CD4-positive, CD25-positive, alpha-beta regulatory T cell (primary cell): ENCODE measurements at regions not wholly inside any gene's neighbourhood (a gene's known extent, or its start where the extent isn't known, plus 50 kb on each side); places are given as distances from the start of the nearest gene placed in this dataset.

Experiments used
- ATAC-seq, 2 donors: fragments of 150-1000 bp; cut with Tn5 transposase; one replicate each; pipeline ENCODE4 v1.10.0; 2021; ENCODE audit warnings: low read depth in 2 of 2, moderate number of reproducible peaks in 2 of 2, moderate library complexity in 1 of 2
- DNase-seq, 3 donors: peaks; one replicate each; pipeline versions ENCODE4 v3.0.0 to v3.0.0-alpha.2; 2012 to 2022; ENCODE audit warnings: mixed read lengths in 1 of 3
- H3K27ac ChIP-seq: one replicate; pipeline ENCODE4 v1.7.0; 2013; ENCODE audit warnings: mild to moderate bottlenecking, low read length; ENCODE audit not compliant: insufficient read depth, poor library complexity, severe bottlenecking
- H3K27me3 ChIP-seq: one replicate; pipeline ENCODE4 v1.7.0; 2013; ENCODE audit warnings: low read length; ENCODE audit not compliant: control insufficient read depth, insufficient read depth
- H3K36me3 ChIP-seq: one replicate; pipeline ENCODE4 v1.7.0; 2013; ENCODE audit warnings: mild to moderate bottlenecking, low read length, moderate library complexity; ENCODE audit not compliant: control insufficient read depth, insufficient read depth
- H3K4me1 ChIP-seq: 2 replicates; pipeline ENCODE4 v1.7.0; 2013; ENCODE audit warnings: mild to moderate bottlenecking, low read length; ENCODE audit not compliant: insufficient read depth, control insufficient read depth, poor library complexity, severe bottlenecking
- H3K4me3 ChIP-seq: one replicate; pipeline ENCODE4 v1.7.0; 2013; ENCODE audit warnings: low read depth, mild to moderate bottlenecking, low read length, moderate library complexity
- H3K9me3 ChIP-seq, 2 experiments: 1 replicate in 1 of 2; 2 replicates in 1 of 2; pipeline ENCODE4 v1.7.0; 2013; ENCODE audit warnings: low read length in 2 of 2, mild to moderate bottlenecking in 1 of 2, moderate library complexity in 1 of 2; ENCODE audit not compliant: control insufficient read depth in 2 of 2
- H3K27ac Mint-ChIP-seq, 3 donors: one replicate each; pipeline ENCODE4 v1.8.0; 2020 to 2022; ENCODE audit warnings: mild to moderate bottlenecking in 3 of 3, mixed read lengths in 3 of 3, moderate library complexity in 2 of 3
- H3K27me3 Mint-ChIP-seq: one replicate; pipeline ENCODE4 v1.8.0; 2022; ENCODE audit warnings: mild to moderate bottlenecking, mixed read lengths
- H3K36me3 Mint-ChIP-seq: one replicate; pipeline ENCODE4 v1.8.0; 2020; ENCODE audit warnings: mixed read lengths
- H3K4me1 Mint-ChIP-seq, 4 donors: one replicate each; pipeline ENCODE4 v1.8.0; 2020 to 2022; ENCODE audit warnings: mixed read lengths in 4 of 4, mild to moderate bottlenecking in 1 of 4
- H3K4me3 Mint-ChIP-seq, 4 donors: one replicate each; pipeline ENCODE4 v1.8.0; 2020 to 2022; ENCODE audit warnings: mild to moderate bottlenecking in 4 of 4, mixed read lengths in 4 of 4, moderate library complexity in 3 of 4
- H3K9me3 Mint-ChIP-seq, 7 donors: one replicate each; pipeline ENCODE4 v1.8.0; 2020 to 2022; ENCODE audit warnings: mixed read lengths in 7 of 7, mild to moderate bottlenecking in 3 of 7, moderate library complexity in 2 of 7

- peaks cover 4 to 12% of the 10 kb centered on the region in 2 experiments for H3K9me3 ChIP-seq
These were observed 123.9 kb upstream of the PEG3 start for GRCh38 chr19:56964410-56964920.

GRCh38 chr19:56966225-56966696, 125.7 kb upstream of the PEG3 start:
- ATAC-seq (no peak), DNase-seq (no peak)
- Histone ChIP-seq H3K9me3 (peaks cover 4 to 12% of the 10 kb centered on the region in 2 experiments), H3K4me1 (no peaks in the 10 kb centered on the region), H3K27ac (no peak overlapping the region), H3K27me3 (no peaks in the 10 kb centered on the region), H3K4me3 (no peak overlapping the region), H3K36me3 (no peaks in the 10 kb centered on the region)
- no peak overlapping the region for H3K4me3 Mint-ChIP-seq
- peaks cover 0 to 22% (median 11%) of the 10 kb centered on the region in 7 donors for H3K9me3 Mint-ChIP-seq
- H3K27me3 Mint-ChIP-seq = no peaks in the 10 kb centered on the region
- H3K36me3 Mint-ChIP-seq = peaks cover 3% of the 10 kb centered on the region
- no peaks in the 10 kb centered on the region for H3K4me1 Mint-ChIP-seq
- H3K27ac Mint-ChIP-seq = no peak overlapping the region

More at GRCh38 chr19:56964410-56964920, 123.9 kb upstream of the PEG3 start:
- no peaks in the 10 kb centered on the region for H3K27me3 Mint-ChIP-seq
- H3K4me1 Mint-ChIP-seq = no peaks in the 10 kb centered on the region
- H3K27ac Mint-ChIP-seq = no peak overlapping the region
- Histone ChIP-seq H3K36me3 (no peaks in the 10 kb centered on the region), H3K27ac (no peak overlapping the region), H3K27me3 (no peaks in the 10 kb centered on the region), H3K4me3 (no peak overlapping the region), H3K4me1 (no peaks in the 10 kb centered on the region)
- H3K4me3 Mint-ChIP-seq = no peak overlapping the region
- ATAC-seq (no peak), DNase-seq (no peak)
- peaks cover 3% of the 10 kb centered on the region for H3K36me3 Mint-ChIP-seq
- H3K9me3 Mint-ChIP-seq = peaks cover 0 to 26% (median 10%) of the 10 kb centered on the region in 7 donors

DNA sequence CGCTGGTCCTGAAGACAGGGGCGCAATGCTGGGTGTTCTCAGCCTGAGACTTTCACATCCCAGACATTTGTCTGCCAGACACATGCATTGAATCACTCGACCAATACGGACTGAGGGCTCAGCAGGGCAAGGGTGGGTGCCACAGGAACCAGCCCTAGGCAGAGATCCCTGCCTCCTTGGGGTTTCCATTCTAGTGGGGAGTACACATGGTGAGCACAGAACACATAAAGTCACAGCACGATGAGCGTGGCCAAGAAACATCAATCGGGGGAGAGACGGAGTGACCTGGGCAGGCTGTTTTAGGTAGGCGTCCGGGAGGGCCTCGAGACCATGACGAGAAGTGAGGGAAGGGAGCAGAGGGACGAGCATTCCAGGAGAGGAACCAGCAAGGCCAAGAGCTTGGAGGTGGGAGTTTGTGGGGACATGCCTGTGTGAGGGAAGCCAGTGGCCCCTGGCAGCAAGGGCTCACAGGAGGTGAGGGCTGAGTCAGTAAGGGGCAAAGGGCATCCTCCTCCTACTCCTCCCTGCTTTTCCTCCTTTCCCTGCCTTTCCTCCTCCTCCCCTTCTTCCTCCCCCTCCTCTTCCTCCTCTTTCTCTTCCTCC, 126.3 kb upstream of the PEG3 start:
- Mint-ChIP-seq H3K27me3 (no peaks in the 10 kb centered on the region), H3K9me3 (peaks cover 0 to 24% (median 11%) of the 10 kb centered on the region in 7 donors), H3K36me3 (peaks cover 3% of the 10 kb centered on the region), H3K4me1 (no peaks in the 10 kb centered on the region), H3K4me3 (no peak overlapping the region), H3K27ac (no peak overlapping the region)
- H3K27me3 ChIP-seq = no peaks in the 10 kb centered on the region
- H3K4me3 ChIP-seq = no peak overlapping the region
- ATAC-seq = no peak
- no peaks in the 10 kb centered on the region for H3K36me3 ChIP-seq
- peaks cover 4 to 12% of the 10 kb centered on the region in 2 experiments for H3K9me3 ChIP-seq
- no peaks in the 10 kb centered on the region for H3K4me1 ChIP-seq
- DNase-seq = no peak
- no peak overlapping the region for H3K27ac ChIP-seq

GRCh38 chr19:56969156-56969555, 128.6 kb upstream of the PEG3 start:
- Mint-ChIP-seq H3K27me3 (no peaks in the 10 kb centered on the region), H3K9me3 (peaks cover 1 to 18% (median 12%) of the 10 kb centered on the region in 7 donors), H3K27ac (no peak overlapping the region), H3K4me3 (no peak overlapping the region), H3K4me1 (no peaks in the 10 kb centered on the region), H3K36me3 (peaks cover 3% of the 10 kb centered on the region)
- Histone ChIP-seq H3K4me1 (no peaks in the 10 kb centered on the region), H3K36me3 (no peaks in the 10 kb centered on the region), H3K4me3 (no peak overlapping the region), H3K9me3 (peaks cover 2 to 17% of the 10 kb centered on the region in 2 experiments), H3K27ac (no peak overlapping the region), H3K27me3 (no peaks in the 10 kb centered on the region)
- DNase-seq = no peak
- no peak for ATAC-seq

GRCh38 chr19:56969759-56970178, 129.2 kb upstream of the PEG3 start:
- H3K36me3 Mint-ChIP-seq = no peaks in the 10 kb centered on the region
- no peaks in the 10 kb centered on the region for H3K4me1 ChIP-seq
- H3K27ac Mint-ChIP-seq = no peak overlapping the region
- H3K27me3 ChIP-seq = no peaks in the 10 kb centered on the region
- H3K9me3 Mint-ChIP-seq = peaks cover 1 to 20% (median 10%) of the 10 kb centered on the region in 7 donors
- no peaks in the 10 kb centered on the region for H3K27me3 Mint-ChIP-seq
- no peaks in the 10 kb centered on the region for H3K4me1 Mint-ChIP-seq
- H3K36me3 ChIP-seq = no peaks in the 10 kb centered on the region
- no peak overlapping the region for H3K27ac ChIP-seq
- H3K9me3 ChIP-seq = peaks cover 2 to 23% of the 10 kb centered on the region in 2 experiments
- no peak overlapping the region for H3K4me3 ChIP-seq
- no peak overlapping the region for H3K4me3 Mint-ChIP-seq
- no peak for DNase-seq
- ATAC-seq = no peak

DNA sequence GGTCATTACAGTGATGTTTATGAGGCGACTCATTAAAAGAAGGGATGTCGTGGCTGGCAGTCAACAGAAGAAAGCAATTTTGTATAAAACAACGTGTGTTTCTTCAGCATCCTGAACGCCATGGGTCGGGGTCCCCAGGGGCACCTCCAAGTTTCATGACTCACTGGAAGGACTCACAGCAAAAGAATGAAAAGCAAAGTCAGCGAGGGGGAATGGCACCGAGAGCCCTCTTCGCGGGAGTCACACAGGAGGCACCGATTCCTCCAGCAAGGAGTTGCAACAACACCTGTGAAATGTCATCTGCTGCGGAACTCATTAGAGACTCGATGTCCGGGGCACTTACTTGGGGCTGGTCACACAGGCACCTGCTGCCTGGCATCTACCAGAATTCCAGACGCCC, 130.7 kb upstream of the PEG3 start:
- no peak overlapping the region for H3K27ac Mint-ChIP-seq
- no peak overlapping the region for H3K4me3 ChIP-seq

DNA sequence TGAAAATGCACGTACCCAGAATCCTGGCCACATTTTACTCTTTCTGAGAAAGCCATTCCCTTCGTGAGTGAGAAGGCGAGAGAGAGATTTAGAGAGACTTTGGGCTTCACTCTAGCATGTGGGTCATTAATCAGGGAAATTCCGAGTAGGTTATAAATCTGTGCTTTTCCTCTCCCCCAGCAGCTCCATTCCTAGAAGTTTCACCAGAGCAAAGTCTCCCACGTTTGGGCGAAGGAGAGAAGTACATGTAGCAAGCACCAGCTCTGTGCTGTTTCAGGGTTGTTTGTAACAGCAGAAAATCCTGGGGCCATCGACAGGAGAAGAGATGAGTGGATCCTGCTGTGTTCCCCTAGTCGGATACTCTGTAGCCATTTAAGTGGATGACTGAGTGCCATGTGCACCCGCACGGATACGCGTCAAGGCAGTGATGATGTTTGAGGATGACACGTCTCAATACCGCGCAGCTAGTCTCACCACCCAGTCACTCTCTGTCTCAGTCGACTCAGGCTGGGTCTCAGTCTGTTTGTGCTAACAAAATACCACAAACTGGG, 131.8 kb upstream of the PEG3 start:
- peaks cover 2 to 31% of the 10 kb centered on the region in 2 experiments for H3K9me3 ChIP-seq
- no peaks in the 10 kb centered on the region for H3K4me1 ChIP-seq
- DNase-seq (no peak), ATAC-seq (no peak)
- H3K27me3 ChIP-seq = no peaks in the 10 kb centered on the region
- Mint-ChIP-seq H3K27ac (no peak overlapping the region), H3K9me3 (peaks cover 4 to 31% (median 18%) of the 10 kb centered on the region in 7 donors), H3K36me3 (no peaks in the 10 kb centered on the region), H3K4me3 (no peak overlapping the region), H3K27me3 (no peaks in the 10 kb centered on the region), H3K4me1 (no peaks in the 10 kb centered on the region)
- no peaks in the 10 kb centered on the region for H3K36me3 ChIP-seq
- H3K4me3 ChIP-seq = no peak overlapping the region
- H3K27ac ChIP-seq = no peak overlapping the region

More for the DNA sequence above, 130.7 kb upstream of the PEG3 start:
- Histone ChIP-seq H3K36me3 (no peaks in the 10 kb centered on the region), H3K27ac (no peak overlapping the region), H3K27me3 (no peaks in the 10 kb centered on the region), H3K4me1 (no peaks in the 10 kb centered on the region), H3K9me3 (peaks cover 2 to 24% of the 10 kb centered on the region in 2 experiments)
- H3K36me3 Mint-ChIP-seq = no peaks in the 10 kb centered on the region
- H3K4me3 Mint-ChIP-seq = no peak overlapping the region
- DNase-seq (no peak), ATAC-seq (no peak)
- H3K27me3 Mint-ChIP-seq = no peaks in the 10 kb centered on the region
- peaks cover 1 to 22% (median 13%) of the 10 kb centered on the region in 7 donors for H3K9me3 Mint-ChIP-seq
- H3K4me1 Mint-ChIP-seq = no peaks in the 10 kb centered on the region
